Left lung (tissue), 4 donors: ENCODE measurements at regions not wholly inside any gene's neighbourhood (a gene's known extent, or its start where the extent isn't known, plus 50 kb on each side); places are given as distances from the start of the nearest gene placed in this dataset.
"Not testable (repeated sequence)": the region's sequence is repeated elsewhere in the genome, so short reads cannot be mapped to it uniquely, and the experiment has no call there.

ENCODE experiments used
- ATAC-seq: fragments of 200-7000 bp; cut with Tn5 transposase; one replicate; pipeline ENCODE4 v1.9.1; 2020; ENCODE audit warnings: moderate library complexity
- DNase-seq, 4 donors: peaks; one replicate each; pipeline ENCODE4 v3.0.0-alpha.2; 2013 to 2020
- H3K27ac ChIP-seq, 2 donors: fragments of 200-600 bp; sonication (generic) in 1 of 2; one replicate each; pipeline versions ENCODE4 v1.5.0 to v1.8.0; 2020 to 2021
- H3K27me3 ChIP-seq, 2 donors: fragments of 200-600 bp; sonication (generic) in 1 of 2; one replicate each; pipeline versions ENCODE4 v1.5.0 to v1.8.0; 2020 to 2021
- H3K36me3 ChIP-seq, 2 donors: fragments of 200-600 bp; sonication (generic) in 1 of 2; one replicate each; pipeline versions ENCODE4 v1.5.0 to v1.8.0; 2020 to 2021
- H3K4me1 ChIP-seq, 2 donors: fragments of 200-600 bp; one replicate each; pipeline ENCODE4 v1.8.0; 2021
- H3K4me3 ChIP-seq, 2 donors: fragments of 200-600 bp; sonication (generic) in 1 of 2; one replicate each; pipeline versions ENCODE4 v1.5.0 to v1.8.0; 2020 to 2021; ENCODE audit warnings: mild to moderate bottlenecking in 1 of 2
- H3K9me3 ChIP-seq, 2 donors: fragments of 200-600 bp; sonication (generic) in 1 of 2; one replicate each; pipeline versions ENCODE4 v1.5.0 to v1.8.0; 2020 to 2021
- intact Hi-C, 2 donors: fragments of 100-400 bp; cut with DNase I; formaldehyde crosslinking; loops; one replicate each; pipeline versions ENCODE4 v1.11.2 to v1.14.2; 2022
- TF ChIP-seq, protein P1 (sequence below), 2 donors: fragments of 200-600 bp; sonication (generic) in 1 of 2; IDR thresholded peaks; one replicate each; pipeline versions ENCODE4 v1.5.0 to v1.8.0; 2021; ENCODE audit warnings: antibody characterized with exemption in 2 of 2
- donor health status: DM: no; HTN: yes; CAD: no.
- donor health status: DM: no; HTN: no; CAD: no.

DNA sequence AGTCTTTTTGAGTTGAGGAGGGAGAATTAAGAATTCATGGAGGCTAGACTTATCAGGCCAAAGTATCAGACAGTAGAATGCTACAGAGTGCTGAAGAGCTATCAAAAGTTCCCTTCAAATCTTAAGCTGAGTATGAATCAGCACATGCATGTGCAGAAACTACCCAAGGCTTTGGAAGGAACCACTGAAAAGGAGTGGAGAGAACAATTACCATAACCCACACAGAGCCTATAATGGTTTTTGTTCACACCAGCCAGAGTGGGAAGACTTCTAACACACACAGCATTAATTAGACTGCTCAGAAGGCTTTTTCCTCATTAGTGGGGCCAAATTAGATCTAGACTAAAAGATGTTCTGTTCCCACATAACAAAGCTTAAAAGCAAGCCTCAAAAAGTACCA is 83.7 kb upstream of the SLC6A11 start:
- no peak for ATAC-seq
- no peak overlapping the region for H3K4me3 ChIP-seq

DNA sequence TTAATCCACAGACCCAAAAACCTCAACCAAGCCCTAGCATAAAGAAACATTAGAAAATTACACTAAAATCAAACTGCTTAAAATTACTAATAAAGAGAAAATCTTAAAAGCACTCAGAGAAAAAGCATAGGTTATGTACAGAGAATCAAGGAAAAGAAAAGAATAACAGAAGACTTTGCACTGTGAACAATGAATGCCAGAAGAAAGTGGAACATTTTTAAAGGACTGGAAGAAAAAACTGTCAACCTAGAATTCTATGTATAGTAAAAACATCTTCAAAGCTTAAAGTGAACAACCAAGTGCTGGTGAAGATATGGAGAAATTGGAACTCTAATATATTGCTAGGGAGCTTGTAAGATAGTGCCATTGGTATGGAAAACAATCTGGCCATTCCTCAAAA is 82.7 kb upstream of the SLC6A11 start:
- no peaks in the 10 kb centered on the region for H3K4me1 ChIP-seq
- H3K27me3 ChIP-seq: peaks cover 7 to 39% of the 10 kb centered on the region in 2 donors
- H3K9me3 ChIP-seq: peaks cover 0 to 27% of the 10 kb centered on the region in 2 donors
- DNase-seq: no peak
- no peak for ATAC-seq
- intact Hi-C loops: no loop called here
- H3K27ac ChIP-seq: no peak overlapping the region
- H3K36me3 ChIP-seq: no peaks in the 10 kb centered on the region
- TF ChIP-seq, protein P1, sequence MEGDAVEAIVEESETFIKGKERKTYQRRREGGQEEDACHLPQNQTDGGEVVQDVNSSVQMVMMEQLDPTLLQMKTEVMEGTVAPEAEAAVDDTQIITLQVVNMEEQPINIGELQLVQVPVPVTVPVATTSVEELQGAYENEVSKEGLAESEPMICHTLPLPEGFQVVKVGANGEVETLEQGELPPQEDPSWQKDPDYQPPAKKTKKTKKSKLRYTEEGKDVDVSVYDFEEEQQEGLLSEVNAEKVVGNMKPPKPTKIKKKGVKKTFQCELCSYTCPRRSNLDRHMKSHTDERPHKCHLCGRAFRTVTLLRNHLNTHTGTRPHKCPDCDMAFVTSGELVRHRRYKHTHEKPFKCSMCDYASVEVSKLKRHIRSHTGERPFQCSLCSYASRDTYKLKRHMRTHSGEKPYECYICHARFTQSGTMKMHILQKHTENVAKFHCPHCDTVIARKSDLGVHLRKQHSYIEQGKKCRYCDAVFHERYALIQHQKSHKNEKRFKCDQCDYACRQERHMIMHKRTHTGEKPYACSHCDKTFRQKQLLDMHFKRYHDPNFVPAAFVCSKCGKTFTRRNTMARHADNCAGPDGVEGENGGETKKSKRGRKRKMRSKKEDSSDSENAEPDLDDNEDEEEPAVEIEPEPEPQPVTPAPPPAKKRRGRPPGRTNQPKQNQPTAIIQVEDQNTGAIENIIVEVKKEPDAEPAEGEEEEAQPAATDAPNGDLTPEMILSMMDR (IDR thresholded peaks at IDR 0.05): no peak
- H3K4me3 ChIP-seq: no peak overlapping the region

More for the DNA sequence above, 83.7 kb upstream of the SLC6A11 start:
- no peak for DNase-seq
- H3K4me1 ChIP-seq: no peaks in the 10 kb centered on the region
- intact Hi-C loops: no loop called here
- no peaks in the 10 kb centered on the region for H3K36me3 ChIP-seq
- peaks cover 0 to 32% of the 10 kb centered on the region in 2 donors for H3K27me3 ChIP-seq
- H3K9me3 ChIP-seq: peaks cover 0 to 27% of the 10 kb centered on the region in 2 donors
- H3K27ac ChIP-seq: no peak overlapping the region
- TF ChIP-seq, protein P1 (IDR thresholded peaks at IDR 0.05): no peak

DNA sequence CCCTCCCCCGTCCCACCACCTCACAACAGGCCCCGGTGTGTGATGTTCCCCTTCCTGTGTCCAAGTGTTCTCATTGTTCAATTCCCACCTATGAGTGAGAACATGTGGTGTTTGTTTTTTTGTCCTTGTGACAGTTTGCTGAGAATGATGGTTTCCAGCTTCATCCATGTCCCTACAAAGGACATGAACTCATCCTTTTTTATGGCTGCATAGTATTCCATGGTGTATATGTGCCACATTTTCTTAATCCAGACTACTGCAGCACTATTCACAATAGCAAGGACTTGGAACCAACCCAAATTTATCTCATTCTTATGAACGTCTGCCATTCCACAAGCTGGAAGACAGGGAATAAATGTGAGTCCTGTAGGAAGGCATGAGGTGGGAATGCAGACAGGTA is 79.6 kb upstream of the SLC6A11 start:
- Histone ChIP-seq H3K9me3 (peaks cover 0 to 27% of the 10 kb centered on the region in 2 donors), H3K27me3 (peaks cover 11 to 56% of the 10 kb centered on the region in 2 donors)
- H3K36me3 ChIP-seq, H3K4me1 ChIP-seq, H3K4me3 ChIP-seq, intact Hi-C loops, DNase-seq, H3K27ac ChIP-seq, ATAC-seq: not testable (repeated sequence)

DNA sequence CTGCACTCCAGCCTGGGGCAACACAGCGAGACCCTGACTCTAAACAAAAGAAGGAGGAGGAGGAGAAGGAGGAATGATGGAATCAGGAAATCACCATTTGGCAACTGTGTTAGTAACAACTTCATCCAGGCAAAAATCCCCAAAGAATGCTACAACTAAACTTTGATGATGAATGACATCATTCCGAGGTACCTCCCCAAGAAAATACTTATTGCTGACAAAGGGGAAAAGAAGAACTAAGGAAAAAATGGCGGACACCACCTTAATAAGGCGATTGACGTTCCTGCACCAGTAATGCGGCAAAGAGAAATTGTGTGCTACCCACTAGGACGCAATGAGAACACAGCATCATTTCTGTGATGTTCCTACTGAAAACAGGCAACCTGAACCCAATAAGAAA is 78.2 kb upstream of the SLC6A11 start:
- Histone ChIP-seq H3K27me3 (peaks cover 11 to 56% of the 10 kb centered on the region in 2 donors), H3K36me3 (no peaks in the 10 kb centered on the region), H3K4me3 (no peak overlapping the region), H3K4me1 (no peaks in the 10 kb centered on the region), H3K9me3 (peaks cover 0 to 17% of the 10 kb centered on the region in 2 donors), H3K27ac (no peak overlapping the region)
- DNase-seq (no peak), ATAC-seq (no peak)
- TF ChIP-seq, protein P1 (IDR thresholded peaks at IDR 0.05): no peak
- intact Hi-C loops: no loop called here

DNA sequence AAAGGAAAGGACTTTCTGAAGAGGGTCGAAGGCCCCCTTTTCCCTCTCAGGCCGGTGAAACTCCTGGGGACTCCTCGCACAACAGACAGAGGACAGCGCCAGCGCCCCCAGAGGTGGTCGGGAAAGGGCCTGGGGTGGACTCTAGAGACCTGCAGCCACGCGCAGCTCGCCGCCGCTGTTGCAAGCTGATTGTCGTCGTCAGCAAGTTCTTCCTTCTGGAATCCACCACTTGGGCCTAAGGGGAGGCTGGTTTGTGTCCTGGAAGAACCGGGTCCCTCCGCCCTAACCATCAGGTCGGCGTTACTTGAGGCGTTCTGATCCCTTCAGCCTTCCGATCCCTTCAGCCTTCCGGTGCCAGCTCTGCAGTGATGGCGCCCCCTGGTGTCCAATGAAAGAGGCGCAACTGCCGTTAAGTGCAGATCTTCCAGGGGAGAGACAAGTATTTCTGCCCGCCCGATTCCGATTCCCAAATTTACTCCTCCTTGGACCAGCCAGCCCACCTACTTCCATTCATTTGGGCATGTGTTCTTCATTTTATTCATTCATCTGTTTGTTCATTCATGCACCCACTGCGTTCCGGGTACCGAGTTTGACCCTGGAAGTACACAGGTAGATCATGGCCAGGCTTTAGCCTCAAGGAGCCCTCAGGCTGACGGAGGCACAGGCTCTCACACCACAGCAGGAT is 77.2 kb upstream of the SLC6A11 start:
- Histone ChIP-seq H3K27ac (no peak overlapping the region), H3K4me1 (no peaks in the 10 kb centered on the region), H3K9me3 (peaks cover 0 to 7% of the 10 kb centered on the region in 2 donors), H3K36me3 (no peaks in the 10 kb centered on the region), H3K27me3 (peaks cover 11 to 67% of the 10 kb centered on the region in 2 donors), H3K4me3 (no peak overlapping the region)
- ATAC-seq: peak; percentile 94
- DNase-seq: peak; percentile 56 to 87 (median 63)
- intact Hi-C loops: no loop called here
- TF ChIP-seq, protein P1 (IDR thresholded peaks at IDR 0.05): peak; percentile 79 to 83
